ENCODE measurements at regions not wholly inside any gene's neighbourhood (a gene's known extent, or its start where the extent isn't known, plus 50 kb on each side); places are given as distances from the start of the nearest gene placed in this dataset.
"Not testable (repeated sequence)": the region's sequence is repeated elsewhere in the genome, so short reads cannot be mapped to it uniquely, and the experiment has no call there.

- DNase-seq (ENCODE audit: low read depth), result no peak
Measured at GRCh38 chr14:58752771-58753201, 115.0 kb downstream of the DACT1 start.

GRCh38 chr14:58755031-58755925 lies 117.5 kb downstream of the DACT1 start:
- DNase-seq (ENCODE audit: low read depth), result no peak

- DNase-seq (ENCODE audit: low read depth), result no peak
Measured at GRCh38 chr14:58760121-58760520, 122.4 kb downstream of the DACT1 start.

DNA sequence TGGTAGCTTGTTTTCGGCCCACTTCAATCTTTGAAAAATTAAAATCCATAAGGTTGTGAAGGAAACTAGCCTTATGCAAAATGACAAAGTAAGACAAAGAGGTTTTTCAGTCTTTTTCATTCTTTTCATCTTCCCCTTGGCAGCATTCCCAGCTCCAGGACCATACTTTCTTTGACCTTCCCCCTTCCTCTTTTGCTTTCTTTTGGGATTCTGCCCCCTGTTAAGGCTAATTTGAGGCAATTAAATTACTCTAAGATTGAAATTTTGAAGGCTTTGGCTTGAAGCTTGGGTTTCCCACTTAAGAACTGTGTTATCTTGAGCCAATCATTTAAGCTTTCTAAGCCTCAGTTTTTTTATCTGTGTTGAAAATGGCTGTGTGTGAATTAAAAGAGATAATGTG lies 124.9 kb downstream of the DACT1 start:
- DNase-seq (ENCODE audit: low read depth), result no peak

- DNase-seq (ENCODE audit: low read depth), result no peak
Measured at GRCh38 chr14:58763210-58763609, 125.4 kb downstream of the DACT1 start.

- DNase-seq (ENCODE audit: low read depth), result no peak
Measured at GRCh38 chr14:58765418-58765831, 127.7 kb downstream of the DACT1 start.

GRCh38 chr14:58765843-58766242 lies 128.1 kb downstream of the DACT1 start:
- DNase-seq (ENCODE audit: low read depth), result no peak

GRCh38 chr14:58769011-58769643 lies 131.4 kb downstream of the DACT1 start:
- DNase-seq (ENCODE audit: low read depth), result no peak

- no peak for DNase-seq (ENCODE audit: low read depth)
Measured at GRCh38 chr14:58769771-58770170, 132.0 kb downstream of the DACT1 start.

DNA sequence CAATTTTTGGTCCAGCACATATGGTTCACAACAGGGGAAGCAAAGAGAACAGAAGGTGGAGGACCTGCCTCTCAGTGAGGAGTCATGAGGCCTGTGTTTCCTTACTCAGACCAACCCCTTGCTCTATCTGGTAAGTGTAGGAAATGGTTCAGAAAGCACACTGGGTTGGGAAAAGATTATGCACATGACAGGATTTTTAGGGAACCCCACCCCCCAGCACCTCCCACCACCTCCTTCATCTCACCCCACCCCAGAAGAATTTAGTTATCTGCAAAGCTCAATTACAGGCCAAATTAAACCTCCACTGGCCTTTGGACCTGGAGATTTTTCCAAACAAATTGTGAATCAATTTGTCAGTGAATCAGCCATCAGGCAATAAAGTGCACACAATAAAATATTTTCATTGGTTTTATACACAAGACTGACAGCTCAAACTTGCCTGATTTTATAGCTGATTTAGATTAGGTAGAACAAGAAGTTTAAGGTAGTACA lies 132.8 kb downstream of the DACT1 start:
- no peak for DNase-seq (ENCODE audit: low read depth)

DNA sequence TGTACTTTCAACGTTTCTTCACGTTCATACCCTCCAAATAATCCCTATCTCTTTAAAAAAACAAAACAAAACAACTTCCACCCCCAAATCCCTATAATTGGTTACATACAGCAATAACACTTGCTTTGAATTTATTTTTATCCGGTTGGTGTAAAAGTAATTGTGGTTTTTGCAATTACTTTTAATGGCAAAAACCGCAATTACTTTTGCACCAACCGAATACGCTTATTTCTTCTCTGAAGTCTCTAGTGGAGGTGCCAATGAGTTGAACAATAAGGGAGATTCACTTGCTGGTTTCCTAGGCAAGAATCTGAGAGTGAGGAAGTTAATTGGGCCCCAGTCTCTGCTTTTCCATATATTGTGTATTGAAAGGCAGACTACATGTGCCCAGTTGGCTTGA lies 133.3 kb downstream of the DACT1 start:
- DNase-seq (ENCODE audit: low read depth), result no peak

DNA sequence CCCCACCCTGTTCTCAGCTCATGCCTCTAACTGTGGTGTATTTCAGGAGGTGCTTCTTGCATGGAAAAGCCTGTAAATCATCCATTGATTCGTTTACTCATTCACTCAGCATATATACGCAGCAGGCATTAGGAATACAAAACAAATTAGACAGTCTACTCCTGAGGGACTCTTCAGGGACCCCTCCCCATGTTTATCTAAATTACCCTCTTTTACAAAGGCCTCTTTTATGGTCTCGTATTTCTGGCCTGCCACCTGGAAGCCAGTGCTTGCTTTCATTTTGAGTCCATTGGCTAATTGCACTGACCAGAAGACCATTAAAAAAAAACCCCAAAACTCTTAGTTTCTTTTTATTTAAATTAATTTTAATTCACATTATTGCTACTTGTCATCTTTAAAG lies 134.4 kb downstream of the DACT1 start:
- no peak for DNase-seq (ENCODE audit: low read depth)

GRCh38 chr14:58772794-58773620 lies 135.2 kb downstream of the DACT1 start:
- no peak for DNase-seq (ENCODE audit: low read depth)

DNA sequence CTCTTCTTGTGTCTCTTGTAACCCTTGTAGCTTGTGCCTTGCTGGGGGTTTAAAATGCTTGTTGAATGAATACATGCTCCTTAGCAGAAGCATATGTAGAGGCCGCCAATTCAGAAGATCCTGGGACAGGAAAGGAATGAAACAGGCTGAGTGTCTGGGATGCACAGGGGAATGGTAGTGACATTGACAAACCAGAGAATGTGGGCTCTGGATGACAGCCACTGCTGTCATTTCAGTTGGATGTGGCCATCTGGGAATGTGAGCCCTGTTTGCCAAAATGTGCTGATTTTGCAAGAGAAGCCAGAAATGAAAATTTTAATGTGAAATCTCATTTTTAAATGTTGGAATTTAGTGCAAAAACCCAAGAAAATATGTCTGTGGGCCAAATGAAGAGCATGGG lies 136.8 kb downstream of the DACT1 start:
- DNase-seq (ENCODE audit: low read depth), result no peak

DNA sequence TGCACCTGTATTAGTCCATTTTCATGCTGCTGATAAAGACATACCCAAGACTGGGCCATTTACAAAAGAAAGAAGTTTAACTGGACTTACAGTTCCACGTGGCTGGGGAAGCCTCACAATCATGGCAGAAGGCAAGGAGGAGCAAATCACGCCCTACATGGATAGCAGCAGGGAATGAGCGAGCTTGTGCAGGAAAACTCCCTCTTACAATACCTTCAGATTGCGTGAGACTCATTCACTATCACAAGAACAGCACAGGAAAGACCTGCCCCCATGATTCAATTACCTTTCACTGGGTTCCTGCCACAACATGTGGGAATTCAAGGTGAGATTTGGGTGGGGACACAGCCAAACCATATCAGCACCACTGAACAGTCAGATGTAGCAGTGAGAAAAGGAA lies 137.4 kb downstream of the DACT1 start:
- not testable (repeated sequence) for DNase-seq (ENCODE audit: low read depth)

GRCh38 chr14:58776516-58776915 lies 138.8 kb downstream of the DACT1 start:
- DNase-seq (ENCODE audit: low read depth), result no peak

DNA sequence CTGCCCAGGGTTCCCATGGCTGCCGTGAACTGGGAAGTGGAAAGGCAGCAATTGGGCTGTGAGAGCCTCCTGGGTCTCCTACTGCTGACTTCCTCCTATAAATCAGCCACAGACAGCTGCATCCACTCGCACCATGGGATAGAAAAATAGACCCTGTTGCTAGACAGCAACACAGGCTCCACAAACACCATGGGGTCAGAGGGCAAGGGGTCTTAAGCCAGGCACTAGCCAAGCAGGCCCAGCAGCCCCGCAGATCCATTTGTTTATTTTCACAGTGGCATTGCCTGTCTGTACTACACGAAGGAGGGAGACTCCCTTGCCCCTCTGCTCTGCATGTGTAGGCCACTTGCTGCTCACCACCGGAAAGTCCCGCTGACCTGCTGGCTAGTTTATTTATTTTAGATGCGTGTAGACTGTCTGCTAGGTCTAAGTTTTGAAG lies 139.8 kb downstream of the DACT1 start:
- no peak for DNase-seq (ENCODE audit: low read depth)

DNA sequence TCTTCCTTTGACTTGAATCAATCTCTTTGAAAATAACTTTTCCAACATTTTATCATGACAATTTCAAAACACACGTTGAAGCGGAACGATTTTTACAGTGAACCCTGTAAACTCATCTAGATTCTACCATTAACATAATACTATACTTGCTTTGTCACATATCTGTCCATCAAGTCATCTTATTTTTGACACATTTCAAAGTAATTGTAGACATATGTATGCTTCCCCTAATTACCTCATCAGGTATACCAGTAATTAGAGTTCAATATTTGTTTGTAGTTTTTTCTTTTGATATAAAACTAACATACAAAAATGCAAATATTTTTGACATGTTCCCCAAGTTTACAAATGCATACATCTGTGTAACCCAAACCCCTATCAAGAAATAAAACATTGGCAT lies 140.4 kb downstream of the DACT1 start:
- no peak for DNase-seq (ENCODE audit: low read depth)

DNA sequence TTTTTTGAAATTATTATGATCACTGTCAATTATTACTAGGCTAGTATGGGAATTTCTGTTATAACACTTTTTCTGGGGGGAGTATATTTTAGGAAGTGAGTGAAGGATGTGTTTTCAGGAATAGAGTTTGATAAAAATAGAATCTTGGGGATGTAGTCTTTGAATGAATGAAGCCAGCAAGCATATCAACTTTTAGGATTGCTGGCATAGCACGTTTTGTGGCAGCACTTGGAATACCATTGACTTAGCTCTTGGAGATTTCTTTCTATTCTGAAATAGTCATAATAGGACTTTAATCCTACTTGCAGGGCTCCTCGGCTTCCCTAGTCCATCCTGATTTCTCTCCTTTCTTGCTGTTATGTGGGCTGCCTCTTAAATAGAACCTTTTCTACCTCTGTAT lies 141.6 kb downstream of the DACT1 start:
- no peak for DNase-seq (ENCODE audit: low read depth)

- DNase-seq (ENCODE audit: low read depth), result no peak
Measured at GRCh38 chr14:58780185-58780584, 142.4 kb downstream of the DACT1 start.

- DNase-seq (ENCODE audit: low read depth), result no peak
Measured at GRCh38 chr14:58780605-58781004, 142.8 kb downstream of the DACT1 start.

DNA sequence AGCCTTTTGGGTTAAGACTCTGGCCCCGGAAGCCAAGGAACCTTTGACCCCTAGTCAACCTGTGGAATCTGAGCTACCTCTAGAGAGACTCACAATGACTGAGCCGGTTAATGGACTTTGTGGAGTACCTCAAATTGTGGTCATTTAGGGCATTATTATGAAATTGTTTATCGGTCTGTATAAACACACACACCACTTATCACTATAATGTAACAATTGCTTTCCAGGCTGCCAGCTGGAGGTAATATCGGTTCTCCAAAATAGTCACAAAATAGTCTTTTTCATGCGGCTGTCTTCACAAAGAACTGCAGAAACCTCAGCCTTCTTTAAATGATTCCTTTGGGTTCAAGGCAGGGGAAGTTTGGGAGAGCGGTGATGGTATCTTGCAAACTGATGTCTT lies 144.2 kb downstream of the DACT1 start:
- DNase-seq (ENCODE audit: low read depth), result no peak

Data from T follicular helper cell (primary cell).